ENCODE measurements at regions not wholly inside any gene's neighbourhood (a gene's known extent, or its start where the extent isn't known, plus 50 kb on each side); places are given as distances from the start of the nearest gene placed in this dataset.

- TF ChIP-seq CTCF (IDR thresholded peaks at IDR 0.05; ENCODE audit: insufficient read depth, low read length), result no peak
- TF ChIP-seq GABPA (IDR thresholded peaks at IDR 0.05; ENCODE audit: low read depth), result no peak
- no peak for TF ChIP-seq REST (IDR thresholded peaks at IDR 0.05; ENCODE audit: insufficient replicate concordance, low read depth)
- TF ChIP-seq POLR2AphosphoS5 (IDR thresholded peaks at IDR 0.05; ENCODE audit: low read depth), result no peak
- TF ChIP-seq SPI1 (IDR thresholded peaks at IDR 0.05; ENCODE audit: borderline replicate concordance, low read depth), result no peak
Measured at GRCh38 chr15:53038655-53038941, 248.5 kb upstream of the ONECUT1 start.

All from HL-60 (cell line).